ENCODE measurements at regions not wholly inside any gene's neighbourhood (a gene's known extent, or its start where the extent isn't known, plus 50 kb on each side); places are given as distances from the start of the nearest gene placed in this dataset.

GRCh38 chr1:219415433-219415832 is 197.5 kb downstream of the ZC3H11B start:
- TF ChIP-seq FOSL1 (IDR thresholded peaks at IDR 0.05; ENCODE audit: insufficient read depth, low read depth, low read length) (no peak), POLR2AphosphoS5 (IDR thresholded peaks at IDR 0.05; ENCODE audit: low read depth, low read length) (no peak), SP1 (IDR thresholded peaks at IDR 0.05; ENCODE audit: low read depth, low read length) (no peak), RFX5 (IDR thresholded peaks at IDR 0.05; ENCODE audit: borderline replicate concordance, low read depth, low read length) (no peak), SP2 (IDR thresholded peaks at IDR 0.05; ENCODE audit: low read length) (no peak)
